ENCODE measurements at regions not wholly inside any gene's neighbourhood (a gene's known extent, or its start where the extent isn't known, plus 50 kb on each side); places are given as distances from the start of the nearest gene placed in this dataset.

DNA sequence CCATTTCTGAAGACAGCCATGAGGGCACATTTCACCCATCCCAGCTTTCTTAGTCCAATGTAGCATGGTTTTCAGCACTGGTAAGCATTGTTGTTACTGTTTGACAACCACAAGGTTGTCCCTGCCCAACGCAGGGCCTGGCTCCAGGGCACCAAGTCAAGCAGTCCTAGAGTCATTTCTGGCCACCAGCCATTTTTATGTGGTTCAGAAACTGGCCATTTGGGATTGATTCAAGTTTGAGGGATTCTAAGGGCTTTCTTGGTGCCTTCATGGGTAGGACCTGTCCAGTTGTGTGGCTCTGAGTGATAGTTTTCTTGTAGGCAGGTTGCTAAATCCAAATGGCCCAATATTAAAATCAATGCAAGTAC is 535.4 kb upstream of the USP24 start:
- TF ChIP-seq, protein P1, sequence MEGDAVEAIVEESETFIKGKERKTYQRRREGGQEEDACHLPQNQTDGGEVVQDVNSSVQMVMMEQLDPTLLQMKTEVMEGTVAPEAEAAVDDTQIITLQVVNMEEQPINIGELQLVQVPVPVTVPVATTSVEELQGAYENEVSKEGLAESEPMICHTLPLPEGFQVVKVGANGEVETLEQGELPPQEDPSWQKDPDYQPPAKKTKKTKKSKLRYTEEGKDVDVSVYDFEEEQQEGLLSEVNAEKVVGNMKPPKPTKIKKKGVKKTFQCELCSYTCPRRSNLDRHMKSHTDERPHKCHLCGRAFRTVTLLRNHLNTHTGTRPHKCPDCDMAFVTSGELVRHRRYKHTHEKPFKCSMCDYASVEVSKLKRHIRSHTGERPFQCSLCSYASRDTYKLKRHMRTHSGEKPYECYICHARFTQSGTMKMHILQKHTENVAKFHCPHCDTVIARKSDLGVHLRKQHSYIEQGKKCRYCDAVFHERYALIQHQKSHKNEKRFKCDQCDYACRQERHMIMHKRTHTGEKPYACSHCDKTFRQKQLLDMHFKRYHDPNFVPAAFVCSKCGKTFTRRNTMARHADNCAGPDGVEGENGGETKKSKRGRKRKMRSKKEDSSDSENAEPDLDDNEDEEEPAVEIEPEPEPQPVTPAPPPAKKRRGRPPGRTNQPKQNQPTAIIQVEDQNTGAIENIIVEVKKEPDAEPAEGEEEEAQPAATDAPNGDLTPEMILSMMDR (conservative IDR thresholded peaks at IDR 0.05), result no peak
- H3K4me3 ChIP-seq (ENCODE audit: low read length), result no peak overlapping the region
- H3K4me1 ChIP-seq (ENCODE audit: control insufficient read depth, insufficient read depth, low read length), result no peaks in the 10 kb centered on the region
- no peaks in the 10 kb centered on the region for H3K36me3 ChIP-seq (ENCODE audit: control insufficient read depth, insufficient read depth, low read length)
- H3K4me3 Mint-ChIP-seq, result no peak overlapping the region
- H3K27me3 ChIP-seq (ENCODE audit: control insufficient read depth, insufficient read depth, low read length, poor library complexity, severe bottlenecking), result no peaks in the 10 kb centered on the region
- no peak overlapping the region for H3K9ac ChIP-seq (ENCODE audit: extremely low read depth, low read length, poor library complexity, severe bottlenecking)
- peaks cover 9% of the 10 kb centered on the region for H3K4me1 Mint-ChIP-seq
- no peak for DNase-seq
- no peak overlapping the region for H3K27ac Mint-ChIP-seq
- peaks cover 11% of the 10 kb centered on the region for H3K9me3 Mint-ChIP-seq
- peaks cover 21% of the 10 kb centered on the region for H3K27me3 Mint-ChIP-seq (ENCODE audit: insufficient read depth)
- no peaks in the 10 kb centered on the region for H3K36me3 Mint-ChIP-seq (ENCODE audit: low read depth)
- H3K27ac ChIP-seq (ENCODE audit: low read depth, low read length), result no peak overlapping the region
- peaks cover 22% of the 10 kb centered on the region for H3K9me3 ChIP-seq (ENCODE audit: control insufficient read depth, low read length)
- WGBS, 2 experiments (ENCODE audit: insufficient coverage in 1 of 2, insufficient read length in 1 of 2), result 93% methylated on average over 1 of the region's 1 CpG; no CpG with 5 or more reads in 1 of the 2 experiments

DNA sequence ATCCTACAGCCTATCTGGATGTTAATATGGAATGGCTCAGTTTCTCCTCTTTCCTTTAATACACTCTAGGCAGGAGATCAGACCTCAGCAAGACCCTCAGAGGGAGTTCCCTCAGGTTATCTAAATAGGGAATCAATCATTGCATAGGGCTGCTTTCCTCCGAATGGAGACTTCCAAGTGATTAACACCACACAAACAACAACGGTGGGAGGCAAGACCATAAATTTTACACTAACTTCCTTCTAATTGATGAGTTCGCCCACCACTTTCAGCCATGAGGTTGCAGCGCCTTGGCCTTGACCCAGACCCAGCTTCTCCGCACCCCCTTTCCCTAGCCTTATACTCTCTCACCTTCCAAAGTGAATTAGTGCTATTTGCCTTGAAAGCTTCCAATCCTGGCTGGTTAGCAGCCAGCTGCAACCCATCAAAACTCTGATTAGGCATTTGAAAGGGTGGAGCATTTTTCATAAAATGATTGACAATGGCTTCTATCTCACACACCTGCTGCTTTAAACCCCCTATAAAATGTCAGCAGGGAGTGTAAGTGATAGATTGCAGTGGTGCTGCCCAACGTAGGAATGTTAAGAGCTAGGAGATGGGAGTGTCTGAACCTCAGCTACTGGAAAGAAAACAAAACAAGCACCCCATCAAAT is 534.9 kb upstream of the USP24 start:
- Histone ChIP-seq H3K4me3 (ENCODE audit: low read length) (no peak overlapping the region), H3K27me3 (ENCODE audit: control insufficient read depth, insufficient read depth, low read length, poor library complexity, severe bottlenecking) (no peaks in the 10 kb centered on the region), H3K9ac (ENCODE audit: extremely low read depth, low read length, poor library complexity, severe bottlenecking) (no peak overlapping the region), H3K36me3 (ENCODE audit: control insufficient read depth, insufficient read depth, low read length) (no peaks in the 10 kb centered on the region), H3K27ac (ENCODE audit: low read depth, low read length) (no peak overlapping the region), H3K9me3 (ENCODE audit: control insufficient read depth, low read length) (peaks cover 17% of the 10 kb centered on the region), H3K4me1 (ENCODE audit: control insufficient read depth, insufficient read depth, low read length) (no peaks in the 10 kb centered on the region)
- Mint-ChIP-seq H3K4me3 (no peak overlapping the region), H3K36me3 (ENCODE audit: low read depth) (no peaks in the 10 kb centered on the region), H3K4me1 (peaks cover 9% of the 10 kb centered on the region), H3K27ac (no peak overlapping the region), H3K9me3 (peaks cover 6% of the 10 kb centered on the region), H3K27me3 (ENCODE audit: insufficient read depth) (peaks cover 21% of the 10 kb centered on the region)
- DNase-seq, result no peak
- 89 to 91% methylated on average over 4 to 6 of the region's 6 CpGs for WGBS, 2 experiments (ENCODE audit: insufficient coverage in 1 of 2, insufficient read length in 1 of 2)
- TF ChIP-seq, protein P1 (conservative IDR thresholded peaks at IDR 0.05), result no peak

DNA sequence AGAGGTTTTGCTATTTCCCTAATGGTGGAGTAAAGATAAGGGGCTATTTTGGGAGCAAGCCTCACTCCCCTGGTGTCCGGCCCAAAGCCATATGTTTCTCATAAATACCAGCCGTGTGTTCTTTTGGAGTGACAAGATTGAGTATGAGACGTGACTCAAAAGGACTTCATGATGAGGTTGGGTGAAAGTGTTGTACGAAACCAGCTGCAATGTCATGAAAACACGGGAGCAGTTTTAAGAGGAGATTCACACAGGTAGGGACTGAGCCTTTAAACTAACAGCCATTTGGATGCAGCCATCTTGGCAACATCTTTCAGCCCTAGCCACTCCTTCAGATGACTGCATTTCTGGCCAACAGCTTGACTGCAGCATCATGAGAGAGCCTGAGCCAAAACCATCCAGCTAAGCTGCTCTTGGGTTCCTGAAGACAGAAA is 532.3 kb upstream of the USP24 start:
- TF ChIP-seq, protein P1 (conservative IDR thresholded peaks at IDR 0.05), result no peak
- Mint-ChIP-seq H3K4me1 (peaks cover 9% of the 10 kb centered on the region), H3K4me3 (no peak overlapping the region), H3K27ac (no peak overlapping the region), H3K36me3 (ENCODE audit: low read depth) (no peaks in the 10 kb centered on the region), H3K9me3 (peaks cover 2% of the 10 kb centered on the region), H3K27me3 (ENCODE audit: insufficient read depth) (peaks cover 24% of the 10 kb centered on the region)
- Histone ChIP-seq H3K27ac (ENCODE audit: low read depth, low read length) (no peak overlapping the region), H3K36me3 (ENCODE audit: control insufficient read depth, insufficient read depth, low read length) (no peaks in the 10 kb centered on the region), H3K27me3 (ENCODE audit: control insufficient read depth, insufficient read depth, low read length, poor library complexity, severe bottlenecking) (peaks cover 15% of the 10 kb centered on the region), H3K4me3 (ENCODE audit: low read length) (no peak overlapping the region), H3K4me1 (ENCODE audit: control insufficient read depth, insufficient read depth, low read length) (no peaks in the 10 kb centered on the region), H3K9me3 (ENCODE audit: control insufficient read depth, low read length) (peaks cover 15% of the 10 kb centered on the region), H3K9ac (ENCODE audit: extremely low read depth, low read length, poor library complexity, severe bottlenecking) (no peak overlapping the region)
- WGBS, 2 experiments (ENCODE audit: insufficient coverage in 1 of 2, insufficient read length in 1 of 2), result 93 to 100% methylated on average over 2 to 5 of the region's 5 CpGs
- no peak for DNase-seq

Measured in endodermal cell (in vitro differentiated cells).